Keratinocyte (primary cell): ENCODE measurements at regions not wholly inside any gene's neighbourhood (a gene's known extent, or its start where the extent isn't known, plus 50 kb on each side); places are given as distances from the start of the nearest gene placed in this dataset.

ENCODE experiments used
- DNase-seq: peaks from one replicate; pipeline ENCODE4 v3.0.0-alpha.2; 2011; ENCODE audit warnings: low read depth, missing footprints, low spot score
- FAIRE-seq: peaks from 2 replicates; lab custom pipeline; 2011; peaks lifted over from hg19 to GRCh38; lab: Jason Lieb, UNC
- H2AFZ ChIP-seq: 2 replicates; pipeline ENCODE4 v1.6.0; 2012; ENCODE audit warnings: low read length, control low read depth, inconsistent platforms; ENCODE audit not compliant: control insufficient read depth
- H3K27ac ChIP-seq: 2 replicates; pipeline ENCODE4 v1.5.1; 2011; ENCODE audit warnings: low read length; ENCODE audit not compliant: control insufficient read depth, insufficient read depth
- H3K27me3 ChIP-seq: 3 replicates; pipeline ENCODE4 v1.6.0; 2011; ENCODE audit warnings: low read length; ENCODE audit not compliant: control insufficient read depth, insufficient read depth; ENCODE audit errors: extremely low read depth
- H3K36me3 ChIP-seq, 2 experiments: 2 replicates in 1 of 2; 3 replicates in 1 of 2; pipeline ENCODE4 v1.5.1; 2011; ENCODE audit warnings: low read length in 2 of 2, mild to moderate bottlenecking in 1 of 2; ENCODE audit not compliant: control insufficient read depth in 2 of 2, insufficient read depth in 2 of 2; ENCODE audit errors: extremely low read depth in 1 of 2
- H3K4me1 ChIP-seq: 3 replicates; pipeline ENCODE4 v1.5.1; 2011; ENCODE audit warnings: low read length; ENCODE audit not compliant: control insufficient read depth, insufficient read depth; ENCODE audit errors: extremely low read depth
- H3K4me2 ChIP-seq: 3 replicates; pipeline ENCODE4 v1.6.0; 2011; ENCODE audit warnings: low read depth, low read length; ENCODE audit not compliant: control insufficient read depth, insufficient read depth; ENCODE audit errors: extremely low read depth
- H3K4me3 ChIP-seq, 3 experiments: fragments of 200-600 bp in 1 of 3; sonication (generic) in 1 of 3; 2 replicates in 2 of 3; 3 replicates in 1 of 3; pipeline ENCODE4 v1.5.1; 2011 to 2016; ENCODE audit warnings: low read length in 3 of 3, mild to moderate bottlenecking in 3 of 3, control low read depth in 2 of 3, inconsistent platforms in 1 of 3, low read depth in 1 of 3, mixed read lengths in 1 of 3, mixed run types in 1 of 3, moderate library complexity in 1 of 3; ENCODE audit not compliant: control insufficient read depth in 2 of 3, insufficient read depth in 2 of 3; ENCODE audit errors: extremely low read depth in 1 of 3
- H3K79me2 ChIP-seq: 2 replicates; pipeline ENCODE4 v1.6.0; 2012; ENCODE audit warnings: low read length; ENCODE audit not compliant: control insufficient read depth, insufficient read depth
- H3K9ac ChIP-seq: 3 replicates; pipeline ENCODE4 v1.6.0; 2011; ENCODE audit warnings: low read length; ENCODE audit not compliant: control insufficient read depth, insufficient read depth; ENCODE audit errors: extremely low read depth
- H3K9me1 ChIP-seq: 3 replicates; pipeline ENCODE4 v1.6.0; 2011; ENCODE audit warnings: low read length; ENCODE audit not compliant: control insufficient read depth, insufficient read depth; ENCODE audit errors: extremely low read depth
- H3K9me3 ChIP-seq: 2 replicates; pipeline ENCODE4 v1.5.1; 2012; ENCODE audit warnings: low read depth, low read length; ENCODE audit not compliant: control insufficient read depth
- H4K20me1 ChIP-seq: 3 replicates; pipeline ENCODE4 v1.6.0; 2011; ENCODE audit warnings: low read length; ENCODE audit not compliant: control insufficient read depth, insufficient read depth; ENCODE audit errors: extremely low read depth
- EZH2 ChIP-seq: IDR thresholded peaks from one replicate; pipeline ENCODE4 v1.6.1; 2012; ENCODE audit warnings: inconsistent platforms, mild to moderate bottlenecking, low read length, moderate library complexity
- dilution Hi-C: fragments of 300-500 bp; cut with MboI; formaldehyde crosslinking; loops from one replicate; pipeline ENCODE4 v1.7.0; 2020; ENCODE audit warnings: low sequenced_read_pairs; ENCODE audit not compliant: extremely low pct_ligation_motif_present
- TF ChIP-seq, protein P1 (sequence below), 3 experiments: IDR thresholded peaks in 1 of 3; conservative IDR thresholded peaks in 1 of 3; optimal IDR thresholded peaks in 1 of 3; 2 replicates in 2 of 3; 3 replicates in 1 of 3; pipeline versions ENCODE3 to v1.5.1; 2011; ENCODE audit warnings: low read length in 3 of 3, mild to moderate bottlenecking in 3 of 3, moderate library complexity in 2 of 3, control low read depth in 1 of 3, inconsistent platforms in 1 of 3; ENCODE audit not compliant: insufficient read depth in 2 of 3; ENCODE audit errors: extremely low read depth in 1 of 3

DNA sequence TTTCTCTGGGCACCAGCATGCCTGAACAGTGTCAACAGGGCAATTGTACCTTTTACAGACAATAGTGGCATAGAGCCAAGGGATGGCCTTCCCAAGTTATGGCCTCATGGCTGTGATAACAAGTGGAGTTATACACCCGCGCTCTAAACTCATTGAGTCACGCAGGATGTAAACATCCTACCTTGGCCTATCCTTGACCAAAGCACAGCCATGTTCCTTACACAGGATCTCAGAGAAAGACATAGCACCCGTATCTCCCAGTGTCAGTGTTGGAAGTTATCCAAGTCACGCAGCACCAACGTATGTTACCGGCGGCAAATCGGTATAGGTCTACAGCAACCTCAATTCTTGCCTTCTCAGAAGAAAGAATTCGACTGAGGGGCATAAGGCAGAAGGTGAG, 1654.9 kb upstream of the LRRTM3 start:
- Histone ChIP-seq H3K36me3 (no peaks in the 10 kb centered on the region), H3K4me2 (no peak overlapping the region), H3K9ac (no peak overlapping the region), H3K9me3 (no peaks in the 10 kb centered on the region), H3K79me2 (no peaks in the 10 kb centered on the region), H3K27me3 (no peaks in the 10 kb centered on the region), H2AFZ (no peak overlapping the region), H3K4me3 (no peak overlapping the region), H3K4me1 (no peaks in the 10 kb centered on the region), H3K27ac (no peak overlapping the region), H3K9me1 (no peaks in the 10 kb centered on the region), H4K20me1 (no peaks in the 10 kb centered on the region)
- FAIRE-seq (no peak), DNase-seq (no peak)
- TF ChIP-seq, protein P1, sequence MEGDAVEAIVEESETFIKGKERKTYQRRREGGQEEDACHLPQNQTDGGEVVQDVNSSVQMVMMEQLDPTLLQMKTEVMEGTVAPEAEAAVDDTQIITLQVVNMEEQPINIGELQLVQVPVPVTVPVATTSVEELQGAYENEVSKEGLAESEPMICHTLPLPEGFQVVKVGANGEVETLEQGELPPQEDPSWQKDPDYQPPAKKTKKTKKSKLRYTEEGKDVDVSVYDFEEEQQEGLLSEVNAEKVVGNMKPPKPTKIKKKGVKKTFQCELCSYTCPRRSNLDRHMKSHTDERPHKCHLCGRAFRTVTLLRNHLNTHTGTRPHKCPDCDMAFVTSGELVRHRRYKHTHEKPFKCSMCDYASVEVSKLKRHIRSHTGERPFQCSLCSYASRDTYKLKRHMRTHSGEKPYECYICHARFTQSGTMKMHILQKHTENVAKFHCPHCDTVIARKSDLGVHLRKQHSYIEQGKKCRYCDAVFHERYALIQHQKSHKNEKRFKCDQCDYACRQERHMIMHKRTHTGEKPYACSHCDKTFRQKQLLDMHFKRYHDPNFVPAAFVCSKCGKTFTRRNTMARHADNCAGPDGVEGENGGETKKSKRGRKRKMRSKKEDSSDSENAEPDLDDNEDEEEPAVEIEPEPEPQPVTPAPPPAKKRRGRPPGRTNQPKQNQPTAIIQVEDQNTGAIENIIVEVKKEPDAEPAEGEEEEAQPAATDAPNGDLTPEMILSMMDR (optimal IDR thresholded peaks at IDR 0.05 in 1 of 3, IDR thresholded peaks at IDR 0.05 in 1 of 3, conservative IDR thresholded peaks at IDR 0.05 in 1 of 3; ENCODE audit: extremely low read depth in 1 of 3, insufficient read depth in 2 of 3, low read length in 3 of 3): no peak
- no peak for TF ChIP-seq EZH2
- dilution Hi-C loops: no loop called here

DNA sequence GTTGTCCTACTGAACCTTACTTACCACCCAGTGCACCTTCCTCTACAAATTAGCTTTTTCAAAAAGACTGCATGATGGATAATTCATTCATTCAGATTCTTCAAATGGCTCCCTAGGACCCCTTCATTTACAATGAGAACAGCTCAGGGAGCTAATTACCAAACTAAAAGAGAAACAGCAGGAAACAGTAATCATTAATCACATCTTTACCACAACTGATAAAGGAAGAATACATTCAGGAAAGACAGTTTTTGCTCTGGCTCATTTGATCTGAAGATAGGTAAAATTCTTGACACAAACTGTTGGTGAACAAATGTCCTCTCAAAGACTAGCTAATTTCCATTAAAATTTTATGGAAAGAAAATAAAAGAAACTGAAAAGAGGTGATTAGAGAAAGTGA, 1652.7 kb upstream of the LRRTM3 start:
- dilution Hi-C loops: no loop called here
- Histone ChIP-seq H3K4me2 (no peak overlapping the region), H3K79me2 (no peaks in the 10 kb centered on the region), H3K4me3 (no peak overlapping the region), H3K9me3 (no peaks in the 10 kb centered on the region), H2AFZ (no peak overlapping the region), H3K27me3 (no peaks in the 10 kb centered on the region), H4K20me1 (no peaks in the 10 kb centered on the region), H3K9me1 (no peaks in the 10 kb centered on the region), H3K27ac (no peak overlapping the region), H3K9ac (no peak overlapping the region), H3K4me1 (no peaks in the 10 kb centered on the region), H3K36me3 (no peaks in the 10 kb centered on the region)
- TF ChIP-seq EZH2: no peak
- TF ChIP-seq, protein P1 (optimal IDR thresholded peaks at IDR 0.05 in 1 of 3, IDR thresholded peaks at IDR 0.05 in 1 of 3, conservative IDR thresholded peaks at IDR 0.05 in 1 of 3; ENCODE audit: extremely low read depth in 1 of 3, insufficient read depth in 2 of 3, low read length in 3 of 3): no peak
- FAIRE-seq: no peak
- DNase-seq: no peak
